SK-N-SH treated with all-trans-retinoic acid at 6 μM for 48 hours (cell line): ENCODE measurements at regions not wholly inside any gene's neighbourhood (a gene's known extent, or its start where the extent isn't known, plus 50 kb on each side); places are given as distances from the start of the nearest gene placed in this dataset.

Experiments
- ARNTL ChIP-seq: fragments of 450-650 bp; formaldehyde crosslinking; IDR thresholded peaks from 2 replicates; pipeline ENCODE4 v1.5.0; 2020; ENCODE audit warnings: low read depth, mild to moderate bottlenecking, moderate library complexity, borderline replicate concordance
- CSDC2 ChIP-seq: fragments of 250-450 bp; sonication (Bioruptor Pico); IDR thresholded peaks from 2 replicates; pipeline ENCODE4 v1.5.0; 2020; ENCODE audit warnings: mild to moderate bottlenecking, moderate library complexity
- GLIS3 ChIP-seq: fragments of 250-450 bp; sonication (Bioruptor Pico); IDR thresholded peaks from 2 replicates; pipeline ENCODE4 v1.5.0; 2020; ENCODE audit warnings: mild to moderate bottlenecking, moderate library complexity
- PATZ1 ChIP-seq: fragments of 250-450 bp; sonication (Bioruptor Pico); IDR thresholded peaks from 2 replicates; pipeline ENCODE4 v1.8.0; 2020; ENCODE audit warnings: mild to moderate bottlenecking, moderate library complexity, borderline replicate concordance
- RARB ChIP-seq: fragments of 250-450 bp; sonication (Bioruptor Pico); IDR thresholded peaks from 2 replicates; pipeline ENCODE4 v1.8.0; 2021; ENCODE audit warnings: mild to moderate bottlenecking, moderate library complexity
- TOX ChIP-seq: fragments of 250-450 bp; sonication (Bioruptor Pico); IDR thresholded peaks from 2 replicates; pipeline ENCODE4 v1.8.0; 2021; ENCODE audit warnings: mild to moderate bottlenecking, moderate library complexity, borderline replicate concordance
- ZC3H10 ChIP-seq: fragments of 250-450 bp; sonication (Bioruptor Pico); IDR thresholded peaks from 2 replicates; pipeline ENCODE4 v1.5.1; 2021; ENCODE audit warnings: mild to moderate bottlenecking, moderate library complexity
- ZNF565 ChIP-seq: fragments of 450-650 bp; formaldehyde crosslinking; conservative IDR thresholded peaks from 2 replicates; pipeline ENCODE4 v1.5.0; 2020; ENCODE audit warnings: low read depth, mild to moderate bottlenecking, moderate library complexity
- ZNF70 ChIP-seq: fragments of 450-650 bp; formaldehyde crosslinking; IDR thresholded peaks from 2 replicates; pipeline ENCODE4 v1.5.0; 2020; ENCODE audit warnings: mild to moderate bottlenecking, moderate library complexity
- ZNF8 ChIP-seq: fragments of 450-650 bp; formaldehyde crosslinking; IDR thresholded peaks from 2 replicates; pipeline ENCODE4 v1.5.0; 2020; ENCODE audit warnings: mild to moderate bottlenecking, moderate library complexity
- TF ChIP-seq, protein P1 (sequence below): fragments of 250-450 bp; sonication (Bioruptor Pico); IDR thresholded peaks from 2 replicates; pipeline ENCODE4 v1.5.1; 2021; ENCODE audit warnings: mild to moderate bottlenecking, moderate library complexity

DNA sequence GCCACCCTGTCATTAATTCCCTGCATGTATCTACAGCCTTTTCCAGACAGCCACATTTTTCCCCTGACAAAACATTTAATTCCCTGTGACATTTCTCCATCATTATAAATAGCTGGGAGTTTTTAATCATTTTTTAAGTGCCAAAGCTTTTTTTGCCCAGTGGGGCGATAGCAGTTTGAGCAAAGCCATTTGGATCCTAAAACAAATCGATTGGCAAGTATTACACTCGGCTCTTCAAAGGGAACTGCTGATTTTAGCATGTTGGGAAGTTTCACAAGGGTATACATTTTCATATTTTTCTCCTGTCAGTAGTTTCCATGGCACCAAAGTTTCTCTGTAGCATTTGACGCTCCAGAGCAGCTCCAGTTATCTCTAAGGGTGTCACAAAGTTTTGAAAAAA, 210.8 kb downstream of the HIPK3 start:
- TF ChIP-seq TOX (CRISPR knock-in tag) (no peak), RARB (CRISPR knock-in tag) (no peak), ZNF565 (no peak), CSDC2 (CRISPR knock-in tag) (no peak), ZNF8 (CRISPR knock-in tag) (no peak), PATZ1 (CRISPR knock-in tag) (no peak), ZNF70 (no peak), ZC3H10 (CRISPR knock-in tag) (no peak), GLIS3 (CRISPR knock-in tag) (no peak), ARNTL (CRISPR knock-in tag) (no peak)
- TF ChIP-seq, protein P1, sequence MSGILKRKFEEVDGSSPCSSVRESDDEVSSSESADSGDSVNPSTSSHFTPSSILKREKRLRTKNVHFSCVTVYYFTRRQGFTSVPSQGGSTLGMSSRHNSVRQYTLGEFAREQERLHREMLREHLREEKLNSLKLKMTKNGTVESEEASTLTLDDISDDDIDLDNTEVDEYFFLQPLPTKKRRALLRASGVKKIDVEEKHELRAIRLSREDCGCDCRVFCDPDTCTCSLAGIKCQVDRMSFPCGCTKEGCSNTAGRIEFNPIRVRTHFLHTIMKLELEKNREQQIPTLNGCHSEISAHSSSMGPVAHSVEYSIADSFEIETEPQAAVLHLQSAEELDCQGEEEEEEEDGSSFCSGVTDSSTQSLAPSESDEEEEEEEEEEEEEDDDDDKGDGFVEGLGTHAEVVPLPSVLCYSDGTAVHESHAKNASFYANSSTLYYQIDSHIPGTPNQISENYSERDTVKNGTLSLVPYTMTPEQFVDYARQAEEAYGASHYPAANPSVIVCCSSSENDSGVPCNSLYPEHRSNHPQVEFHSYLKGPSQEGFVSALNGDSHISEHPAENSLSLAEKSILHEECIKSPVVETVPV (CRISPR knock-in tag): no peak
